H9 (cell line): ENCODE measurements at regions not wholly inside any gene's neighbourhood (a gene's known extent, or its start where the extent isn't known, plus 50 kb on each side); places are given as distances from the start of the nearest gene placed in this dataset.

Experiments
- DNase-seq: peaks from one replicate; pipeline ENCODE4 v3.0.0-alpha.2; 2017
- H2AFZ ChIP-seq: one replicate; pipeline ENCODE4 v1.6.1; 2013; ENCODE audit warnings: mild to moderate bottlenecking, low read length, control low read depth, moderate library complexity
- H2AK5ac ChIP-seq: 2 replicates; pipeline ENCODE4 v1.6.1; 2013; ENCODE audit warnings: low read length, control low read depth, mixed read lengths; ENCODE audit not compliant: insufficient read length
- H2BK120ac ChIP-seq: one replicate; pipeline ENCODE4 v1.6.1; 2013; ENCODE audit warnings: low read depth, mild to moderate bottlenecking, low read length, control low read depth, inconsistent platforms; ENCODE audit not compliant: poor library complexity, severe bottlenecking
- H2BK12ac ChIP-seq: 2 replicates; pipeline ENCODE4 v1.6.1; 2013; ENCODE audit warnings: low read length, control low read depth, mixed read lengths, low read depth; ENCODE audit not compliant: insufficient read length
- H2BK15ac ChIP-seq: 2 replicates; pipeline ENCODE4 v1.6.1; 2013; ENCODE audit warnings: low read depth, low read length, control low read depth
- H2BK20ac ChIP-seq: one replicate; pipeline ENCODE4 v1.6.1; 2013; ENCODE audit warnings: low read depth, mild to moderate bottlenecking, low read length, control low read depth, inconsistent platforms; ENCODE audit not compliant: poor library complexity, severe bottlenecking
- H2BK5ac ChIP-seq: 2 replicates; pipeline ENCODE4 v1.6.1; 2013; ENCODE audit warnings: low read length, control low read depth, mixed read lengths; ENCODE audit not compliant: insufficient read length
- H3K14ac ChIP-seq: 2 replicates; pipeline ENCODE4 v1.6.1; 2013; ENCODE audit warnings: low read length, control low read depth; ENCODE audit not compliant: insufficient read depth
- H3K18ac ChIP-seq: 2 replicates; pipeline ENCODE4 v1.6.1; 2013; ENCODE audit warnings: low read depth, mild to moderate bottlenecking, mixed read lengths, low read length, control low read depth; ENCODE audit not compliant: insufficient read length
- H3K23ac ChIP-seq: 2 replicates; pipeline ENCODE4 v1.6.1; 2013; ENCODE audit warnings: low read length, control low read depth, mixed read lengths, low read depth; ENCODE audit not compliant: insufficient read length
- H3K23me2 ChIP-seq: 2 replicates; pipeline ENCODE4 v1.6.1; 2013; ENCODE audit warnings: low read depth, mild to moderate bottlenecking, mixed read lengths, low read length, control low read depth; ENCODE audit not compliant: insufficient read length, poor library complexity, severe bottlenecking
- H3K27ac ChIP-seq: 2 replicates; pipeline ENCODE4 v1.5.1; 2013; ENCODE audit warnings: low read length, control low read depth, mixed read lengths, low read depth; ENCODE audit not compliant: insufficient read length
- H3K27me3 ChIP-seq: 2 replicates; pipeline ENCODE4 v1.6.1; 2013; ENCODE audit warnings: low read length, control low read depth, inconsistent platforms; ENCODE audit not compliant: insufficient read depth
- H3K4ac ChIP-seq: 2 replicates; pipeline ENCODE4 v1.6.1; 2013; ENCODE audit warnings: low read depth, mild to moderate bottlenecking, control low read depth, inconsistent platforms, low read length, moderate library complexity
- H3K4me1 ChIP-seq: 2 replicates; pipeline ENCODE4 v1.6.1; 2013; ENCODE audit warnings: low read length, control low read depth, inconsistent platforms; ENCODE audit not compliant: insufficient read depth
- H3K4me2 ChIP-seq: 2 replicates; pipeline ENCODE4 v1.6.1; 2013; ENCODE audit warnings: low read length, control low read depth, mixed read lengths; ENCODE audit not compliant: insufficient read length, insufficient read depth
- H3K56ac ChIP-seq: 2 replicates; pipeline ENCODE4 v1.6.1; 2013; ENCODE audit warnings: low read depth, mild to moderate bottlenecking, mixed read lengths, low read length, control low read depth; ENCODE audit not compliant: insufficient read length
- H3K79me1 ChIP-seq: 2 replicates; pipeline ENCODE4 v1.6.1; 2013; ENCODE audit warnings: low read depth, mild to moderate bottlenecking, moderate library complexity, low read length, control low read depth, inconsistent platforms; ENCODE audit not compliant: insufficient read depth, poor library complexity, severe bottlenecking
- H3K79me2 ChIP-seq: 2 replicates; pipeline ENCODE4 v1.6.1; 2013; ENCODE audit warnings: low read length, control low read depth, inconsistent platforms; ENCODE audit not compliant: insufficient read depth
- H3K9ac ChIP-seq: 2 replicates; pipeline ENCODE4 v1.6.1; 2013; ENCODE audit warnings: low read length, control low read depth, mixed read lengths; ENCODE audit not compliant: insufficient read length; ENCODE audit errors: extremely low read depth
- H3K9me3 ChIP-seq: one replicate; pipeline ENCODE4 v1.6.1; 2013; ENCODE audit warnings: low read depth, low read length, inconsistent platforms; ENCODE audit not compliant: control insufficient read depth
- H3T11ph ChIP-seq: one replicate; pipeline ENCODE4 v1.6.1; 2013; ENCODE audit warnings: mild to moderate bottlenecking, low read length, control low read depth, inconsistent platforms
- H4K20me1 ChIP-seq: one replicate; pipeline ENCODE4 v1.6.1; 2013; ENCODE audit not compliant: control insufficient read depth, insufficient read length, insufficient read depth
- H4K5ac ChIP-seq: 2 replicates; pipeline ENCODE4 v1.6.1; 2013; ENCODE audit warnings: low read depth, mild to moderate bottlenecking, mixed read lengths, low read length, control low read depth; ENCODE audit not compliant: insufficient read length
- H4K8ac ChIP-seq: replicated peaks from 2 replicates; pipeline ENCODE4 v1.6.1; 2013; ENCODE audit warnings: low read length, control low read depth, mixed read lengths, low read depth; ENCODE audit not compliant: insufficient read length
- H4K91ac ChIP-seq: 2 replicates; pipeline ENCODE4 v1.6.1; 2013; ENCODE audit warnings: low read depth, mild to moderate bottlenecking, moderate library complexity, mixed read lengths, low read length, control low read depth; ENCODE audit not compliant: insufficient read length
- H3K27ac Mint-ChIP-seq, 3 experiments: 2 replicates in 2 of 3; 3 replicates in 1 of 3; pipeline ENCODE4 v1.8.0; 2020 to 2021; ENCODE audit warnings: mixed read lengths in 3 of 3, mild to moderate bottlenecking in 1 of 3, moderate library complexity in 1 of 3
- H3K27me3 Mint-ChIP-seq: 2 replicates; pipeline ENCODE4 v1.8.0; 2021; ENCODE audit warnings: low read depth, mild to moderate bottlenecking, moderate library complexity, mixed read lengths
- H3K36me3 Mint-ChIP-seq, 3 experiments: 2 replicates in 2 of 3; 3 replicates in 1 of 3; pipeline ENCODE4 v1.8.0; 2020 to 2021; ENCODE audit warnings: low read depth in 3 of 3, mixed read lengths in 3 of 3; ENCODE audit not compliant: insufficient read depth in 1 of 3
- H3K4me1 Mint-ChIP-seq, 2 experiments: 2 replicates each; pipeline ENCODE4 v1.8.0; 2020; ENCODE audit warnings: mixed read lengths in 2 of 2
- H3K4me3 Mint-ChIP-seq, 2 experiments: 2 replicates in 1 of 2; 3 replicates in 1 of 2; pipeline ENCODE4 v1.8.0; 2020 to 2021; ENCODE audit warnings: mild to moderate bottlenecking in 2 of 2, mixed read lengths in 2 of 2, moderate library complexity in 1 of 2
- H3K9me3 Mint-ChIP-seq, 2 experiments: 2 replicates in 1 of 2; 3 replicates in 1 of 2; pipeline ENCODE4 v1.8.0; 2020; ENCODE audit warnings: mild to moderate bottlenecking in 2 of 2, mixed read lengths in 2 of 2, moderate library complexity in 1 of 2
- WGBS: extraction: QIAGEN DNeasy Blood & Tissue Kit; methylation state at CpG from one replicate; pipeline ENCODE4 v1.1.7; 2013; ENCODE audit warnings: missing lambda C conversion rate, low lambda C conversion rate, mixed read lengths; ENCODE audit not compliant: insufficient read length; ENCODE audit errors: extremely low coverage; 5-methylcytosine and 5-hydroxymethylcytosine counted together
- TF ChIP-seq, protein P1 (sequence below): fragments of 200-600 bp; sonication (generic); conservative IDR thresholded peaks from 3 replicates; pipeline ENCODE4 v1.8.0; 2021; ENCODE audit warnings: antibody characterized with exemption, mild to moderate bottlenecking

- no peak overlapping the region for H3K56ac ChIP-seq
- H2AFZ ChIP-seq, result no peak overlapping the region
- no peaks in the 10 kb centered on the region for H3K79me2 ChIP-seq
- Mint-ChIP-seq H3K36me3 (no peaks in the 10 kb centered on the region), H3K4me1 (no peaks in the 10 kb centered on the region), H3K27me3 (no peaks in the 10 kb centered on the region), H3K9me3 (peaks cover 5% of the 10 kb centered on the region in 2 experiments; a peak in 3 of 5 replicates), H3K4me3 (no peak overlapping the region), H3K27ac (no peak overlapping the region)
- no peak overlapping the region for H2BK15ac ChIP-seq
- TF ChIP-seq, protein P1, sequence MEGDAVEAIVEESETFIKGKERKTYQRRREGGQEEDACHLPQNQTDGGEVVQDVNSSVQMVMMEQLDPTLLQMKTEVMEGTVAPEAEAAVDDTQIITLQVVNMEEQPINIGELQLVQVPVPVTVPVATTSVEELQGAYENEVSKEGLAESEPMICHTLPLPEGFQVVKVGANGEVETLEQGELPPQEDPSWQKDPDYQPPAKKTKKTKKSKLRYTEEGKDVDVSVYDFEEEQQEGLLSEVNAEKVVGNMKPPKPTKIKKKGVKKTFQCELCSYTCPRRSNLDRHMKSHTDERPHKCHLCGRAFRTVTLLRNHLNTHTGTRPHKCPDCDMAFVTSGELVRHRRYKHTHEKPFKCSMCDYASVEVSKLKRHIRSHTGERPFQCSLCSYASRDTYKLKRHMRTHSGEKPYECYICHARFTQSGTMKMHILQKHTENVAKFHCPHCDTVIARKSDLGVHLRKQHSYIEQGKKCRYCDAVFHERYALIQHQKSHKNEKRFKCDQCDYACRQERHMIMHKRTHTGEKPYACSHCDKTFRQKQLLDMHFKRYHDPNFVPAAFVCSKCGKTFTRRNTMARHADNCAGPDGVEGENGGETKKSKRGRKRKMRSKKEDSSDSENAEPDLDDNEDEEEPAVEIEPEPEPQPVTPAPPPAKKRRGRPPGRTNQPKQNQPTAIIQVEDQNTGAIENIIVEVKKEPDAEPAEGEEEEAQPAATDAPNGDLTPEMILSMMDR, result no peak
- H3K27me3 ChIP-seq, result no peaks in the 10 kb centered on the region
- no peak overlapping the region for H3T11ph ChIP-seq
- no peak overlapping the region for H2BK20ac ChIP-seq
- no peaks in the 10 kb centered on the region for H3K4me1 ChIP-seq
- no peak overlapping the region for H3K18ac ChIP-seq
- no peaks in the 10 kb centered on the region for H3K23me2 ChIP-seq
- no peaks in the 10 kb centered on the region for H4K20me1 ChIP-seq
- no peak overlapping the region for H2BK12ac ChIP-seq
- H2BK5ac ChIP-seq, result no peak overlapping the region
- no peak overlapping the region for H3K23ac ChIP-seq
- H3K4ac ChIP-seq, result no peak overlapping the region
- no peak overlapping the region for H2BK120ac ChIP-seq
- H4K5ac ChIP-seq, result no peak overlapping the region
- H3K9me3 ChIP-seq, result no peaks in the 10 kb centered on the region
- no peak for DNase-seq
- no peak overlapping the region for H3K27ac ChIP-seq
- H3K9ac ChIP-seq, result no peak overlapping the region
- no peak overlapping the region for H4K8ac ChIP-seq
- no peaks in the 10 kb centered on the region for H3K79me1 ChIP-seq
- H2AK5ac ChIP-seq, result no peak overlapping the region
- H4K91ac ChIP-seq, result no peak overlapping the region
- no peak overlapping the region for H3K4me2 ChIP-seq
- no CpG with 5 or more reads among the region's 2 CpGs for WGBS
- no peak overlapping the region for H3K14ac ChIP-seq
These were observed 680.5 kb upstream of the NOVA1 start for GRCh38 chr14:27278341-27278740.
